Right lobe of liver (tissue), 6 donors: ENCODE measurements at regions not wholly inside any gene's neighbourhood (a gene's known extent, or its start where the extent isn't known, plus 50 kb on each side); places are given as distances from the start of the nearest gene placed in this dataset.

ENCODE experiments used
- ATAC-seq, 4 donors: fragments of 200-7000 bp; cut with Tn5 transposase; one replicate each; pipeline ENCODE4 v1.9.1; 2020; ENCODE audit warnings: mild to moderate bottlenecking in 4 of 4, moderate library complexity in 4 of 4
- DNase-seq, 3 donors: peaks; one replicate each; pipeline ENCODE4 v3.0.0-alpha.2; 2020
- H3K27ac ChIP-seq, 3 donors: fragments of 200-600 bp; one replicate each; pipeline ENCODE4 v1.8.0; 2022
- H3K27me3 ChIP-seq, 2 donors: fragments of 200-600 bp; one replicate each; pipeline ENCODE4 v1.8.0; 2022
- H3K36me3 ChIP-seq, 4 donors: fragments of 200-600 bp; sonication (generic) in 1 of 4; one replicate each; pipeline versions ENCODE4 v1.5.1 to v1.8.0; 2017 to 2022; ENCODE audit warnings: control low read depth in 1 of 4
- H3K4me1 ChIP-seq, 4 donors: fragments of 200-600 bp; sonication (generic) in 1 of 4; one replicate each; pipeline versions ENCODE4 v1.5.1 to v1.8.0; 2017 to 2022; ENCODE audit warnings: control low read depth in 1 of 4
- H3K4me3 ChIP-seq, 3 donors: fragments of 200-600 bp; one replicate each; pipeline ENCODE4 v1.8.0; 2022
- H3K9me3 ChIP-seq, 4 donors: fragments of 200-600 bp; sonication (generic) in 1 of 4; one replicate each; pipeline versions ENCODE4 v1.5.1 to v1.8.0; 2017 to 2022; ENCODE audit warnings: control low read depth in 1 of 4
- CTCF ChIP-seq, 4 donors: fragments of 200-600 bp in 3 of 4; fragments of 450-650 bp in 1 of 4; IDR thresholded peaks; one replicate each; pipeline versions ENCODE4 v1.5.1 to v1.8.0; 2016 to 2022; ENCODE audit warnings: antibody characterized with exemption in 4 of 4, mild to moderate bottlenecking in 2 of 4
- POLR2A ChIP-seq: fragments of 450-650 bp; IDR thresholded peaks from one replicate; pipeline ENCODE4 v1.6.1; 2017; ENCODE audit warnings: antibody characterized with exemption, mild to moderate bottlenecking
- WGBS: methylation state at CpG from one replicate; pipeline ENCODE4 v1.1.6; 2018; ENCODE audit warnings: low coverage, low lambda C conversion rate; ENCODE audit not compliant: insufficient coverage; ENCODE audit errors: missing lambda C conversion rate; 5-methylcytosine and 5-hydroxymethylcytosine counted together
- intact Hi-C, 2 donors: fragments of 100-400 bp; cut with DNase I; formaldehyde crosslinking; loops; one replicate each; pipeline versions ENCODE4 v1.11.2 to v1.14.1; 2022
- donor health status: DM: no; HTN: yes; CAD: no.
- donor health status: DM: no; HTN: no; CAD: no.
- donor health status: DM: no; HTN: no; CAD: no.
- donor health status: DM: no; HTN: yes; CAD: no.
- donor health status: DM: no; HTN: yes; CAD: no.

DNA sequence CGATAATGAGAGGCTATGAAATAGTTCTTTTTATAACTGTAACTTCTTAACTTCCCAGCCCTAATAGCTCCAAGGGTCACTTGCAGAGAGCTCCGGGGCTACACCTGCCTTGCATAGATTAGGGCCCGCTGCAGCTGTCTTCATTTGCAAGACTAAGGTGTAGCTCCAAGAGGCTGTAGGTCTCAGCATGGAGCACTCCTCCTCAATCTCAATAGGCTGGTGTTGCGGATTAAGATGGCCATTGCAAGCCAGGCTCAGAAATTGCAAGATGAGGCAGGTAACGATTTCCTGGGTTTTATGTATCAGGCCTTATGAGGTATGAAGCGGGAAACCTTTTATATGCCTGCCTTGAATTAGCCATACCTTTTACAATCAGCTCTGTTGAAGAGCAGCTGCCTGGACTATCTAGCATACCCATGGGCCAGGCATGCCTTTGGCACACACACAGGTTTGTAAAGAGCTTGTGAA lies 185.7 kb downstream of the TM9SF2 start:
- no peak for DNase-seq
- Histone ChIP-seq H3K36me3 (no peaks in the 10 kb centered on the region), H3K27me3 (no peaks in the 10 kb centered on the region), H3K4me1 (no peaks in the 10 kb centered on the region), H3K27ac (no peak overlapping the region), H3K9me3 (no peaks in the 10 kb centered on the region), H3K4me3 (no peak overlapping the region)
- no peak for ATAC-seq
- intact Hi-C loops, result no loop called here
- no peak for TF ChIP-seq CTCF (IDR thresholded peaks at IDR 0.05)
- no peak for TF ChIP-seq POLR2A
- WGBS, result 83% methylated on average over 6 of the region's 6 CpGs

- Histone ChIP-seq H3K27me3 (no peaks in the 10 kb centered on the region), H3K4me3 (no peak overlapping the region), H3K27ac (no peak overlapping the region), H3K9me3 (no peaks in the 10 kb centered on the region), H3K4me1 (no peaks in the 10 kb centered on the region), H3K36me3 (no peaks in the 10 kb centered on the region)
- TF ChIP-seq CTCF (IDR thresholded peaks at IDR 0.05), result no peak
- TF ChIP-seq POLR2A, result no peak
- WGBS, result 45% methylated on average over 2 of the region's 5 CpGs
- DNase-seq (peak in 1 of 3 donors; percentile 28), ATAC-seq (peak; percentile 50 to 80 (median 65))
- intact Hi-C loops, result no loop called here
These were observed 184.9 kb downstream of the TM9SF2 start for GRCh38 chr13:99686157-99686572.

- ATAC-seq (no peak), DNase-seq (no peak)
- intact Hi-C loops, result no loop called here
- no peaks in the 10 kb centered on the region for H3K9me3 ChIP-seq
- 90% methylated on average over 7 of the region's 7 CpGs for WGBS
- no peak overlapping the region for H3K27ac ChIP-seq
- TF ChIP-seq CTCF (IDR thresholded peaks at IDR 0.05), result no peak
- no peak for TF ChIP-seq POLR2A
- H3K36me3 ChIP-seq, result no peaks in the 10 kb centered on the region
- H3K4me3 ChIP-seq, result no peak overlapping the region
- no peaks in the 10 kb centered on the region for H3K27me3 ChIP-seq
- H3K4me1 ChIP-seq, result no peaks in the 10 kb centered on the region
These were observed 180.4 kb downstream of the TM9SF2 start for GRCh38 chr13:99681695-99682094.

DNA sequence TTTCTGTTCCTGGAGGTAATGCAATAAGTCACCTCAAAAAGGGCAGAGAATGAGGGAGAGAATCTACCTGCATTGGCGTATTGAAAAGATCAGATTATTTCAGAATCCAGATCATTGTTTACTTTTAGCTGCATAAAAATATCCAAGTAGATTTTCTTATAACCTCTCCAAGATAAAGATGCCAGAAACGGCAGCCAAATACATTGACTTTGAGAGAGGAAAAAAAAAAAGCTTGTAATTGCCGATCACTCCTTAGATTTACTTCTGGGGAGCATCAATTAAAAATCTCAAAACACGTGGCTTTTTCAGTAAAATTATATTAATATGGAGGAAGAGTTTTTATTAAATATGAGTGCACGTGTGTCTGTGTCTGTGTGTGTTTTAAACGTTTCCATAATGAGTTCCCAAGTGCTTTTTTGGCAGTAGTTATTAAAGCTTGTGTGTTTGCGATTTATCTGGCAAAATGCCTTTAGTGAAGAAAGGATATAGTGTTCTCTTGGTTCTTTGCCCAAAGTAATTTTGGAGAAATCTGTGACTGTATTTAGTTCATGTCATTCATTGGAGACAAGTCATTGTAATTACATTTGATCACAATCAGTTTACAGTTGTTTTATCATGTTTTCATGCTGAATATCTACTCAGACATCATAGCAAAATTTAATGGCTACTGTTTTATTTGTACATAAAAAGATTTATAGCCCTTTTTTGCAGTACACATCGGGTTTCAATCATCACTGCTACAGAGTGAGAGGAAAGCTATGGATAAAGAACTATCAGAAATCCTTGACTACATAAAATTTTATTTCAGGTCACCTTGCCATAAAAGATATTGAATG lies 176.1 kb downstream of the TM9SF2 start:
- Histone ChIP-seq H3K9me3 (no peaks in the 10 kb centered on the region), H3K4me3 (no peak overlapping the region), H3K4me1 (no peaks in the 10 kb centered on the region), H3K36me3 (no peaks in the 10 kb centered on the region), H3K27me3 (no peaks in the 10 kb centered on the region), H3K27ac (no peak overlapping the region)
- TF ChIP-seq CTCF (IDR thresholded peaks at IDR 0.05), result no peak
- no peak for TF ChIP-seq POLR2A
- intact Hi-C loops, result no loop called here
- ATAC-seq (no peak), DNase-seq (no peak)
- 46% methylated on average over 8 of the region's 8 CpGs for WGBS
